Kidney glomerular epithelial cell (primary cell): ENCODE measurements at regions not wholly inside any gene's neighbourhood (a gene's known extent, or its start where the extent isn't known, plus 50 kb on each side); places are given as distances from the start of the nearest gene placed in this dataset.

Experiments used
- DNase-seq: peaks from one replicate; lab custom pipeline; 2025; lab: John Stamatoyannopoulos, UW

DNA sequence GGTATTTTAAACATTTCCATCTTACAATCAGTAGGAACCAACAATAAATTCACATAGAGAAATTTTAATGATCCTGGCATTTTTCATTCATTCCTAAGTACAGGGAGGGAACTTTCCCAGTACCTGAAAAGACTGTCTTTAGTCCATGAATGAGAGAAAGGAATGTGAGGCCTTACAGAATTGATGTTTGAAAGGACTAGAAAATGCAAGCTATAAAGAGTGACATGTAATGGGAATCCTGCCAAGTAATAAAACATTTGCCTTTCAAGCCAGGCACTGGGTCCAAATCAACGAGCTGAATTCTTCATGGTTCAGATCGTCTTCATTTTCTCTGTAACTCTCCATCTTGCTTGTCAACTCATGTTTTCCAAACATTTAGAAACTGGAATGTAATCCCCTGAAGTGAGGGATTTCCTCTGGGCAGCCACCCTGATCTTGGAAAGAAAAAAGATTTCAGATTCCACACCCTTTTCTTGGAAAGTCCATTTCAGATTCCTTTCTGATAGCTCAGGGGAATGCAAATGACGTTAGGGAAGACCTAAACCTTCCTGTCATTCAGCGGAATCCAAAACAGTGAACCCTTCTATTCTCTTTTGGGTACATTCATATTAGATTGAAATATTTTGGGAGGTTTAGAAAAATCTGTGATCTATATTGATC lies 315.8 kb downstream of the SH3GL2 start:
- DNase-seq = no peak

DNA sequence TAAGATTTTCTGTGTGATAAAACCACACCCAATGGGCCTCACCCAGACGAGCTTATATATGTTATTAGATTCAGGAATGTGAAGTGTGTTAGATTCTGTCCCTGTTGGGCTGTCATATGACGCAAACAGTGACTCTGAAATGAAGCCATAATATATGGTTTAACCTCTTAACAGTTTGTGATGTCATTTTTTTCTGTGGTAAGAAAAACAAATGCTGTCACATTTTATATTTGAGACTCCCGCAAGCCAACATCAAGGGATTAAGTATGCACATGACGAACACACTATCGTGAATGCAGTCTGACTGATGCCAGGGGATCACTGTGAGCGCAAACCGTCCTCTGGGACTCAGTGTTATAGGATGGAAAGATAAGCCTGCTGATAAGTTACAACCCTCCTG lies 321.7 kb downstream of the SH3GL2 start:
- no peak for DNase-seq

DNA sequence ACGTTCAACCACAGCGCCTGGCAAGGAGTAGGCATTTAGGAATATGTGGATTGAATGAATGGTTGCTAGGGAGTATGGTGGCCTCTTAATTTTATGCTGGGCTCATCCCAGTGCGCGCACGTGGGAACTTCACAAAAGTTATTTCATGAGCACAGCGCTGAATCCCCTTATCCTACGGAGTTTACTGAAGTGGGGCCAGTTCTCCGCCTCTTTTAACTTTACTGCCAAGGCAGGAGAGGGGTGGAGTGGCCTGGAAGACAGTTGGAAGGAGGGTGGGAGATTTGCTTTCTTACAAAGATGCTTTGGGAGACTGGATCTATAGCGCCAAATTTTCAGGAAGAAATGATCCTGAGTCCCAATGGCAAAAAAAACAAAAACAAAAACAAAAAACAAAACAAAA lies 326.5 kb downstream of the SH3GL2 start:
- DNase-seq = no peak

DNA sequence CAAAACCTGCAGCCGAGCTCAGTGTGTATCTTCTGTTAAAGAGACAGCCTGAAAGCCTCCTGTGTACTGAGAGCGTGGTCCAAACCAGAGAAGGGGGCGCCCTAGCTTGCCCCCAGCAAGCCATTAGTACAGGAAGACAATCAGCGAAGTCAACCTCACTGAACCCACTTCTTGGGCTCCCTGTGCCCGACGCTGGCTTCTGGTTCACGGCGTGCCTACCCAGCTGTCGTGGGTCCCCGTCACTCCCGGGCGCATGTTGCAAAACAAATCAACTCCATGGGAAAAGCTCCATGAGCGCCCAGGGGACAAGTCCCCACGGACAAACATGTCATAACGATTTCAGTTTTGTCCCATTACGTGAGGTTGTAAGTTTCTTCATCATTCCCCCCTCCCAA lies 326.9 kb downstream of the SH3GL2 start:
- DNase-seq = no peak

DNA sequence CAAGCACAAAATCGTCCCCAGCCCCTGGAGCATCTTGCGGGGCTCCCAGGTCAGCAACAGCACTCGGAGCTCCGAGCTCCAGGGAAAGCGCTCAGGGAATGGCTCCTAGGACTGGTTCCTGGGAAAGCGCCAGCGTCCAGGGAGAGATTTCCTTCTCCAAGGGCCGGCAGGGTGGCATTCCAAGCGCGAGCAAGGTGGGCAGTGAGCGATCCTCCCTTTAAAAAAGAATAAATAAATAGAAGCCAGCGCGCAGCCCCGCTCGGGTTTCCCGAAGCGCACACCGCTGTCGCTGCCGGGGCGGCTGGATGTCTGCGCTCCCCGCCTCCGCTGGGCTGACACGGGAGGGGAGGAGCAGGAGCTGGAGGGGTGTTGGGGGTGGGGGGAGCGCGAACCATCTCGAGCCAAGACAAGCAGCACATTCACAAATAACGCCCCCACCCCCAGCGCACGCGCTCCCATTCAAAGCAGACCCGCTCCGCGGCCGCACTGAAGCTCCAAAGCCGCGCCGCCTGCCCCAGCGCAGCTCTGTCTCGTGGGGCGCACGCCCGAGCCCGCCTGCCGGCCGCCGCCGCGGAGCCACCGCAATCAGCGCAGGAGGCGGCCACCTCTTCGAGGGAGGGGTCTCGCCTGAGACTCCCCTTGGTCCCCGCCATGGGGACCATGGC lies 327.4 kb downstream of the SH3GL2 start:
- no peak for DNase-seq

DNA sequence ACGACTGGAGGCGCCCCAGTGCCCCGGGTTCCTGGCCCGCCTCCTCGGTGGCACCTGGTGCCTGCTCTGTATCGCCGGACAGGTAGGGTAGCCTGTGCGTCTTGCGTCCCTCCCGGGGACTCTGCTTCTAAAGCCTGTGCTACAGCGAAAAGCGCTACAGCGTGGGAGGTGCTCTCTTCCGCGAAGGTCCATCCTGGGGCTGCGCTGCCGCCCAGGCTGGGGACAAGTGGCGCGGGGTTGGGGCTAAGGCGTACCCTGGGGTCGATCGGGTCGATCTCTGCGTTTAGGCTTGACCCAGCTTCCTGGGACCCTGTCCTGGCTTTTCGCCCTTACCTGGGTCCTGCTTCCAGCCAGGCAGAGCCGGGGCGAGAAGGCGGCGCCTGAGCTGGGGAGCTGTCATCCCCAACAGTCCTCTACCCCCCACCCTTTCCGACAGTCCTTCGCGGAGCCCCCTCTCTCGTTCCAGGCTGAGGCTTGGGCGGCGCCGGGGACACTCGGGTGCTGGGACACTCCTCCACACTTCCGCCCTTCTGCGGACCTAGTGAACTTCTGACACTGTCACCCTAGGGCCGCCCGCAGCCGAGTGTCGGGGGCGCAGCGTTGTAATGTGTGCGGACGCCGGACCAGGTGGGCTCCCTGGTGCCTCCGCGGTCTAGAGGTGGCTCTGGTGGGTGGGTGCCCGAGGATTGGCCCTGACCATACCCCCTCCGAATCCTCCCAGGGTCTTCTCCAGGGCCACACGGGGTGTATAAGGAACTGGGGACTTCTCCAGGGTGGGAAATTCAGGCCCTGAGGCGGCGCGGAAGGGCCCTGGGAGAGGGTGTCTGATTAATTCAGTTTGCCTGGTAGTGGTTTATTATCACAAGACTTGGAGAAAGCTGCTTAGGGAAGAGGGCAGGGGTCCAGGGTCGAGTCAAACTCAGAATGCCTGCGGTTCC lies 328.2 kb downstream of the SH3GL2 start:
- no peak for DNase-seq

DNA sequence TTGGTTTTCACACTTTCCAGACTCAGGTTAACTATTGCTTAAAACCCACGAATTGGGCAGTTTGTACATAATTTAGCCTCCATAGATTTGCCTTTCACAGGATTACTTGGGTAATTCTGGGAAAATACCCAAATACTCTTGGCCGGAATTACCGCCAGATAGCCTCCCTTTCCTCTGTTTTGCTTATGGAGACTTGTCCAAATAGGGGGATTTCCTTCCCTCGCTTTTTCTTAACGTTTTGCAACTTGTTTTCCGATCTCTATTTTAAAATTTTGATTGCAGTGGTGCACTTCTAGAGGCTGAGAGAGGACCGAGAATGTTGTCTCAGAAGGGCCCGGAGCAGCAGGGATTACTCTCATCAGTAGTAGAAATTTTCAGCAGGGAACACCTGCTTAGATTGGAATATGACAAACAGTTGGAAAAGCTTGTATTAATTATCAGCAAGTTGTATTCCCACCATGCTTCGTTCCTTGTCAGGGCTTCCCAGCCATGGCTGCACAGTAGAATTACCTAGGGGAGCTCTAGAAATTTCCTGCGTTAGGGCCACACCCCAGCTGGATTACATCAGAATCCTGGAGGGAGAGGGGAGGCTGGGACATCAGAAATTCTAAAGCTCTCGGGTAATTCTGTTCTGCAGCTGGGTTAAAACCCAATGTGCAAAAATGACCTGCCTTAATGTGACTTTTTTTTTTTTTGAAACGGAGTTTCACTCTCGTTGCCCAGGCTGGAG lies 329.1 kb downstream of the SH3GL2 start:
- DNase-seq = no peak

DNA sequence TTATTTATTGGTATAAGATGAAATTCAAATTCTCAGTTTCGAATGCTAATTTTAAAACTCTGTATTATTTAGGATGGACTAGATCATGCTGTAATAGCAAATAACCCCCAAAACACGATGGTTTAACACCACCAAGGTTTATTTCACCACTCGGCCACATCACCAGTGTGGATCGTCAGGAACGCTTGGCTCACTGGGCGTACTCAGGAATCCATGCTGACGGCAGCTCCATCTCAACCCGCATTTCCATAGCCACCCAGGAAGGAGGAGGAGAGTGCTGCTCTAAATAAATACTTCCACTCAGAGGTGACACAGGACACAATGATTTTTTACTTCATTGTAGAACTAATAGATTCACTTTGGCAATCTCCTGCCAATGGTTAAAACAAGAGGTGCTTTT lies 347.4 kb downstream of the SH3GL2 start:
- no peak for DNase-seq

DNA sequence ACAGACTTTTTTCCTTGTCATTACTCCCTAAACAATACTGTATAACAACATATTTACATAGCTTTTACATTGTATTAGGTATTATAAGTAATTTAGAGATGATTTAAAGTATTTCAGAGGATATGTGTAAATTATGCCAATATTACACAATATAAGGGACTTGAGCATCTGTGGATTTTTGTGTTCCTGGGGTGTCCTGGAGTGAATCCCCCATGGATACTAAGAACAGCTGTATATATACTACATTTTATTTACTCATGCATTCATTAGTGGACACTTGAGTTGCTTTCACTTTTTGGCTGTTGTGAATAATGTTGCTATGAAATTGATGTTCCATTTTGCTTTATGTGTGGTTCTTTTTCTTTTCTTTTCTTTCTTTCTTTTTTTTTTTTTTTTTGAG lies 348.8 kb downstream of the SH3GL2 start:
- no peak for DNase-seq

DNA sequence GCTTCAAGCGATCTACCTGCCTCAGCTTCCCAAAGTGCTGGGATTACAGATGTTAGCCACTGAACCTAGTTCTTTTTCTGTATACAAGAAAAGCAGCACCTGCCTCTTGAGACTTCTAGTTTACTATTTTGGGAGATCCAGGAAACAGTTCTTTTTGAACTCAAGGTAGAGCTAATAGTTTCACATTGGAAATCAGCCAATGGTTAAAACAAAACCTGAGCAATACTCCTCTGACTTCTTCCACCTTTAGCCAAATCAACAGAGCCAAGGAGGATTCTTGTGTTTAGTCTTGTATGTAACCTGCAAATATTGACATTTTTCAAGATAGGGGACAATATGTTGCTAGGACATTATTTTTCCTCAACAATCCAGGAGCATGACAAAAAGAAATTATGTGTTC lies 349.4 kb downstream of the SH3GL2 start:
- no peak for DNase-seq

DNA sequence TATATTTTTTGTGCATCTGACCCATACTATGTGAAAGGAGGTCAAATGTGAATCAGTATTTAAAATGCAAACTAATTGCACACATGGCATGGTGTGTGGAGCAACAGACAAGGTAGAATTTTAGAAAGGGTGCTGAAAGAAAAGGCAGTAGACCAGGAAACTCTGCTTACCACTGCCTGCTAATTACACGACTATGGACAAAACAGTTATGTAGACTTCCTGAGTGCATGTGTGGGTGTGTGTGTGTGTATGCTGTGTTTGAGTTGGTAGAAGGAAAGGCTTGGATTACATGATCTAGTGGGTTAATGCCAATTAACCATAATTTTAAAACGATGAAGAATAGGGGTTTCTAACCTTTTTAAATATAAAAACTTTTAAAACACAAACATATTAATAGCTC lies 349.9 kb downstream of the SH3GL2 start:
- DNase-seq = no peak

DNA sequence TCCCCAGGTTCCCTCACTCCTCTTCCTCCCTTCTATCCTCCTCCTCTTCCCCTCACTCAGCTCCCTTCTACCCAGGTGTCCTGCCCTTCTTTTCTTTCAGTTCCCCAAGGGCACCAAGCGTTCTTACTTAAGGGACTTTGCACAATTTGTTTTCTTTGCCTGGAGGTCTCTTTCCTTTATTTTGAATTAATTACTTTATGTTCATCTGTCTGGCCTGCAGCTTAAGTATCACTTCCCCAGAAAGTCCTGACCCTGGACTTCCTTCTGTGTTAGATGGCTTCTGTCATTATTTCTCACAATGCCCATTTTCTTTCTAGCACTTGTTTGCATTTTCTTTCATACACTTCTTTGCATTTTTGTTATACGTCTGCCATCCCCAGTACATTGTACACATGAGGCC lies 350.6 kb downstream of the SH3GL2 start:
- DNase-seq = no peak

DNA sequence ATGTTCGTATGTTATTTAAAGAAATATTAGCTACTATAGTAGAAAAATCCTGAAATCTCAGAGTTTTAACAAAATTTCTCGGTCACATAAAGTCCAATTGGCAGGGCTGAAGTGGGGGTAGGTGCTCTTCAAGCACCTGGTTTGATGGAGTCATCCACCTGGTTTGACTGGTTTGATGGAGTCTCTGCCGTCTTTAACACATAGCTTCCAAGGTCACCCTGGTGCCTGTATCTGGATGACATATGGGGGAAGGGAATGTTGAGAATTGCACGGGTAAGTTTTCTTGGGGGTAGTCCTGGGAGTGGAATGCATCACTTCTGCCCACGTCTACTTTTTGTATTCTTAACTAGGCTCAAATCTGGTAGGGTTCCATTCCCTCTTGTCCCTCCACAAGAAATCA lies 351.2 kb downstream of the SH3GL2 start:
- DNase-seq = no peak

DNA sequence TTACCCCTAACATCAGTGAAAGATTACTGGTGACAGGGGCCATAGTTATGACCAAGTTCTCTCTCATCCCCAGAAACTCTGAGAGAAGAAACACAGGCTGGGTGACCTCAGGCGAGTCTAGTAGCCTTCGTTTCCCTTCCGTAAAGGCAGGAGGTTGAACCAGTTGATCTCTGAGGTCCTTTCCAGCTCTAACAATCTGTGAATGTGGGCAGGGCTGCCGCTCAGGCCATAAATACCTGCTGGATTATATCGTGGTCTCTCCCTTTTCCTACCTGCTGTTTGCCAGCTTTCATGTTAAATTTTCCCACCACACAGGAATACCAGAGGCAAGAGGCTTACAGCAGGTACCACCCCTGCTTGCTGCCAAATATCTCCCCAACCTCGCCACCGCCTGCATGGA lies 357.5 kb downstream of the SH3GL2 start:
- no peak for DNase-seq

DNA sequence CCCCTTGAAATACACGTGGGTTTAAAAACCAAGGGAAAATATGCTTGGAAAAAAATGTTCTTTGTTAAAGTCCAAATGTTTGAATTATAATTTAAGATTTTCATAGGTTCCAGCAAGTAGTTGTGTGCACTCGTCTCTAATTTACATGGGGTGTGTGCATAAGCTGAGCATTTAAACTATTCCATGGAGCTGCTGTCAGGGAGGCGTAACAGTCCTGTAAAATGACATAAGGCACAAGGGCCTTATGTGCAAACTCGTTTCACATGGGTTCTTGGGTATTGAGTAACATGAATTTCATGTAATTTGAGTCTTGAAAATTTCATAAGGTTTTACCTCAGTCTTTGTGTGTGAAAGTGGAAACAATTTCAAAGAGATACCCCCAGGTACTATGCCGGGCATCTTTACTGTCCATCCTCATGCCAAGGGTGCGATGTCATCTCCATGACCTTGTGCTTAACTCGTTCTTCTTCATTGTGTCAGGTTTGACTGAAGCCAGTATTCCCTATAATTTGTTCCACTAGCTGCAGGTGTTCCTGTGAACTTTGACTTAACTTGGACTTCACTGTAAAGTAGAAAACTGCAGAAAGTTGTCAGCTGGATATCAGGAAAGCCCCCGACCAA lies 359.3 kb downstream of the SH3GL2 start:
- DNase-seq = no peak

DNA sequence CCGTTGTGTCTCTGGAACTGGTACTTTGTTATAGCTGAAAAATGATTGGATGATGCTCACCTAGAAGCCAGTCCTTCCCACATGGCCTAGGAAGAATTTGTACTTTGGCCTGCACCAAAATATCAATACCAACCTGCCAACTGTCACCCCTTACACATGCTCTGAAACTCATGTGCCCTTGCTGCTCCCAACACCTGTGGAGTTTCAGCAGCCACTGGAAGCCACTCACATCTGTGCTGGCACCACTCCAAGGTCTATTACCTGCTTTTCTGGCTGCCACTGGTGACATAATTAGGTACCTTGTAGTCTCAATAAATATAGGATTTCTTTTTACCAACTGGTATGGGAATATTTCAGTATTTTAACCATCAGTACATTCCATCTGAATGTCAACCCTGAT lies 363.6 kb downstream of the SH3GL2 start:
- no peak for DNase-seq

DNA sequence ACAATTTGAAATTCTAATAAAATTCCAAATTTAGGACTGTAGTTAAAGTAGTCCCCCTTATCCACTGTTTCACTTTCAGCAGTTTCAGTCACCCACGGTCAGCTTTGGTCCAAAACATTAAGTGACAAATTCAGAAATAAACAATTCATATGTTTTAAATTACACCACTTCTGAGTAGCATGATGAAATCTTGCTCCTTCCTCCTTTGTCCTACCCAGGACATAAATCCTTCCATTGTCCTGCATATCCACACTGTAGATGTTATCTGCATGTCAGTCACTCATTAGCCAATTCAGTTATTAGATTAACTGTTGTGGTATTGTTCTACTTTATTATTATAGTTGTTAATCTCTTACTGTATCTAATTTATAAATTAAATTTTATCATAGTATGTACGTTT lies 376.5 kb downstream of the SH3GL2 start:
- no peak for DNase-seq

DNA sequence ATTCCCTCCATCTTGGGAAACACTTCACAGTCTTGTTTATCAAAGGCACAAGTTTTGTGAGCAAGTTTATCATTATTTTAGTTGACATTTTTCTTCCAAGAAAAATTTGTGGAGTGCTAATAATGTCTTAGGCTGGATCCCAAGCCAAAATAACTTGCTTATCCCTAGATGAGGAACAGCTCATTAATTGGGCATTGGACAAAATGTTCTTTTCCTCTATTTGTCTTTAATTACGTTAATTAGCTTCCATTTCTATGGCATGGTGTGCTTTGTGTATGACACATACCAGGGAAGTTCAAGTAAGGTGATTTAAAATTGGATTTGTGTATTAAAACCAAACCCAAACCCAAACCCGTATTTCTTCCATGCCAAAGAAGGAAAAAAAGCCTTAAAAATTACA lies 379.5 kb downstream of the SH3GL2 start:
- DNase-seq = no peak

DNA sequence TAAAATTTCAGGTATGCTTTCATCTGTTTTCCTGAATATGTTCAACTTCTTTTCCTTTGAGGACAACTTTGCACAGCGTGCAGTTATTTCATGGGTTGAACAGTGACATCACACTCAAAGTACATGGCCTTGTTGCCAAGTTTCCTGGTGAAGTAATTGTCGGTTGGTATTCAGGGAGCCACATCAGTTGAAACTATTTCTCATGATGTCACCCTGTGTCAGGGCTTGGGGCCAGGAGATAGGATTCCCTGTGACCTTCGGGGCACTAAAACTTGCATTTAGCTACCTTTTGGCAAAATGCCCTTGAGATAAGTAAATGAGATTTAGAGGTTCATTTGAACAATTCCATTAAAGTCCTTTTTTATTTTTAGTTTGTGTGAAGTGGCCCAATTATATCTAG lies 383.9 kb downstream of the SH3GL2 start:
- DNase-seq = no peak

DNA sequence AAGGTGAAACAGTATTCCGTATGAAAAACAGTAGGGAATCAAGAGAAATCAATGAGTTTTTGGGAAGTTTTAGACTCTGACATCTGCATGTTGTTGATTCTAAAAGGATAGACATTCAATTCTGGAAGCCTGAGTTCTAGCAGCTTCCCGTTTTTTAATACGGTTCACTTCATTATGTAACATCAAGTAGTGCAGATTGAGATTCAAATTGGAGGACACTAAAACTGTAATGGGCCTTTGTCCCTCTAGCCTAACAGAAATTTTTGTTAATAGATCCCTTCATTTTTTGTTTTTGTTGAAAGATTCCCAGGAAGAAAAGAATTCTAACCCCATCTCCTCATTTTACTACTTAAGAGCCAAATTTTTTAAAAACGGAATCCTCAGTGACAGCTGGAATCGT lies 384.6 kb downstream of the SH3GL2 start:
- DNase-seq = no peak

DNA sequence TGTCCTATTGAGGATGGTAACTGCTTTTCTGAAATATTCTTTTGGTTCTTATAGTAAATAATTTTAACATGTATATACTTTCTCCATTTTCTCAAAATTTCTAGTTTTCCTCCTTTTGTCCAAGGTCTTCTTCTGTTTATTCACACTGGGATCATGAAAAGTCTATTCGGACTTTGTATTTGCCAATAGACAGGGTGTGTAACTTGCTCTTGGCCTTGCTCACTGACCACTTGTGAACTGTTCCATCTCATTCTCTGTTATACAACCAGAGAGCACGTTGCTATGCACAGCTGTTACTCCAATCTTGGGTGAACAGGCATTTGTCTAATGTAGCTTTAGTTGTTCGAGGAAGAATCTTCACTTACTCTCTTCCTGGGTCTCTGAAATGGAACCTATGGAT lies 388.9 kb downstream of the SH3GL2 start:
- DNase-seq = no peak

DNA sequence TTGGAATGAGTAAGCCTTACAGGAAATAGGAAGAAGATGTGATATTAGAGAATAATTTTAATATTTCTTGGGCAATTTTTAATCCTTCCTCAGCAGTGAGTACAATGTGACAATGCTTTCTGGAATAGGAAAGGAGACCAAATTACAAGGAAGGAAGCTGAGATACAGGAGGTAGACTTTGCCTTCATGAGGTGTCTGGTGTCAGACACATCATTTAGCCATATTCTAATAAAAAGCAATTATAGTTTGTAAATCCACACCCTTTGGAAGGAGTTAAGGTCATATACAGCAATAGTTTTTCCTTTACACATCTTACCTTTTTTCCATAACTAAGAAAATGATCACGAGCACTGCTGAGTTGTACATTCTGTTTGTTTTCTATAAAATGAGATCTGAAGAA lies 390.4 kb downstream of the SH3GL2 start:
- DNase-seq = no peak
